ENCODE measurements at regions not wholly inside any gene's neighbourhood (a gene's known extent, or its start where the extent isn't known, plus 50 kb on each side); places are given as distances from the start of the nearest gene placed in this dataset.

GRCh38 chr17:15109608-15110007, 155.5 kb downstream of the PMP22 start:
- DNase-seq (ENCODE audit: low read depth, low spot score), result no peak

DNA sequence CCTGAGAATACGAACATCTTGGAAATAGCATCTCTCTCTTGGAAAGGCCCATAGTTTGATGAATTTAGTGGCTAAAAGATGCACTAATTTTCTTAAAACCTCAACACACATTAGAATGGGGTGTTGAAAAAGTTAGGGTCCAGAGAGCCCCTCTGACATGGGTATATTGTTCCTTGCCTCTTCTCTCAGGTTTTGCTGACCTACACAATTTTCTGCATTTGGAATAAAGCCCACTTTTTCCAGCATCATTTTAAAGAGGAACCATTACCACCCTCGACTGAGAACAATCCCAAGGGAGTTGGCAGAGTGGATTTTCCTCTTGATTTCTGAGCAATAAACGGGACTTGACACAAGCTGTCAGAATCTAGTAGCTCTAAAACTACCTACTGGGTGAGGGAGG, 156.1 kb downstream of the PMP22 start:
- no peak for DNase-seq (ENCODE audit: low read depth, low spot score)

DNA sequence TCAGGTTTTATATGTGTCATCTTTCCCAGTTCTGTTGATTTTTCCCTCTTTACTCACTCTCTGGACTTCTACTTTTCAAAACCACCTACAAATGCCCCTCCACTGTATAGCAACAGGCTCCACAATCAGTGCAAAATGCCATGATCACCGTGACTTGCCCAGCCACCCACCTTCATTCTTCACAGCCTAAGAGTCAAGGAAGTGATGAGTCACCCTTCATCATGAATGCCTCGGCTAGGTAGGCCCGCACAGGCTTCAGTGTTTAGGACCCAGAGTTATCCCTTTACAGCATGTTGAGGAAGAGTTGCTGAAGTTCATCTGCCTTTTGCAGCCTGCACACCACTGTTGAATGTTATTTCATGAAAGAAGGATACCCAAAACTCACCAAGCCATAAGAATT, 158.6 kb downstream of the PMP22 start:
- no peak for DNase-seq (ENCODE audit: low read depth, low spot score)

DNA sequence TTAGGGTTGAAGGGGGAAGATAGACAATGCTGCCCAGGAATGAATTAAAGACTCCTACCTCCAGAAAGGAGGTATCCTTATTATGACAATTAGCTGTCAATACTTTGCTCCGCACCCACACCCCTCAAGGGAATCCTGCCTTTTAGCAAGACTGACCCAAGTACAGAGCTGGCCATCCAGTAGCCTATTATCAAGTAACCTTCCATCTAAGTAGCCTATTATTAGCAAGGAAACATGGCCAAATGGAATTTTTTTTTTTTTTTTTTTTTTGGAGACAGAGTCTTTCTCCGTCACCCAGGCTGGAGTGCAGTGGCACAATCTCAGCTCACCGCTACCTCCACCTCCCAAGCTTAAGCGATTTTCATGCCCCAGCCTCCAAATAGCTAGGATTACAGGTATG, 161.3 kb downstream of the PMP22 start:
- DNase-seq (ENCODE audit: low read depth, low spot score), result no peak

- DNase-seq (ENCODE audit: low read depth, low spot score), result no peak
Measured at GRCh38 chr17:15101175-15101574, 164.0 kb downstream of the PMP22 start.

DNA sequence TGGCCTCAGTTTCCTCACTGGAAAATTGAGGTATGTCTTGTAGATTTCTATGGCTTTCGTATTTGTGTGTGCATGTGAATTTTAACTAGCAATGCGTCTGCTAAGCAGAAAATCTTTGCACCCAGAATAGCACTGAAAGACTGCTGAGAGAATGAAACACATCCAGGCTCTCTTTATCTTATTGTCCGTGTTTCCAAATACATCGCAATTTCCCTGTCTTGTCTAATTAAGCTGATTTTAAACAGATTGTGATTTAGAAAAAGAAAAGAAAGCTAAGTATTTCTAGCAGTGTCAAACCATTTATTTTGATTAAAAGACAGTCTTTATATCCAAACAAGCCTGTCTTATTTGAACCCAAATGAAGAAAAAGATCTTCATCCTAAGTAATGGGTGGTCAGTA, 168.6 kb downstream of the PMP22 start:
- DNase-seq (ENCODE audit: low read depth, low spot score), result no peak

GRCh38 chr17:15095935-15096334, 169.2 kb downstream of the PMP22 start:
- DNase-seq (ENCODE audit: low read depth, low spot score), result no peak

- no peak for DNase-seq (ENCODE audit: low read depth, low spot score)
Measured at GRCh38 chr17:15092762-15093161, 172.4 kb downstream of the PMP22 start.

DNA sequence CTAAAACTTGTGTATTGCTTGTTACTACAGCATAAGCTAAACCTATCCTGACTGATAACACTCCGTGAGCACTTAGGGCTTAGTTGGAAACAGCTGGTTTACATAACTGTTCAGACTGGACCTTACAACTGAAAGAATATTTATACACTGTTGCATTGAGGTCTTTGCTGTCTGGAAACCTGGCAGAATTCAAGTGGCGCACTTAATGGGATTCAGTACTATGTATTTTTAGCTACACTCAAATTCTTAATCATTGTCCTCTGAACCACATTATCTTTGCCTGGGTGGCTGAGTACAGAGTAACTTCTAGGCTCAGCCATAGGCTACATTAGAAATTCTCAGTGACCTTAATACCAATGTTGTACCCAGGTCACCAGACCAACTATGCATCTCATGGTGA, 172.9 kb downstream of the PMP22 start:
- DNase-seq (ENCODE audit: low read depth, low spot score), result no peak

DNA sequence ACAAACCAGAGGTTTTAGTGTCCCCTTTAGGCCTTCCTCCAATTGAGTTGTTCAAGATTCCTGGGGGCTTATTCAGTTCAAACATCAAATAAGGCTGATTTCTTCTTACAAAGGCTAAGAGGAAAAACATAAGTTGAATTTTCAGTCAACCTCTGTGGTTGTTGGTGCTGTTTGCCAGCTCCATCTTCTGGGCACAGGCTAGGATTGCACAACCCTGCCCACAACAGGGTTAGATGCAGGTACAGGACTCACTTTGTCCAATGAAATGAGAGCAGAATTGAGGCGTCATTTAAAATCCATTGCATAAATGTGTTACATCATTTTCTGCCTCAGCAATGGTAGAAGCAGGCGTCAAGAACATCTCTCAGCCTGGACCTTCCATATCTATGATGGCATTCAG, 173.3 kb downstream of the PMP22 start:
- no peak for DNase-seq (ENCODE audit: low read depth, low spot score)

DNA sequence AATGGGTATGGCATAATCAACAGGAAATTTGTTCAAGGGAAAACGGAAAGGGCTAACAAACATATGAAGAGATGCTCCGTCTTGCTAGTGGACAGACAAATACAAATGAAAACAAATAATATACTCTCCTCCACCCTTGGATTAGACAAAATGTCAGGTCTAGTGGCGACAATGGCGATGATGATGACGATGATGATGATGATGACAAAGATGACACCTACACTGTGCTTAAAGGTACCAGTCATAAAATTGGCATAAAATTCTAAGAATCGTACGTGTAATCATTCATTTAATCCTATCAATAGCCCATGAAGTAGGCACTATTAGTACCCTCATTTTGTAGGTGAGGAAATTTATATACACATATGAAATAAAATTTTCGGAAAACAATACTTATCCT, 174.6 kb downstream of the PMP22 start:
- no peak for DNase-seq (ENCODE audit: low read depth, low spot score)

DNA sequence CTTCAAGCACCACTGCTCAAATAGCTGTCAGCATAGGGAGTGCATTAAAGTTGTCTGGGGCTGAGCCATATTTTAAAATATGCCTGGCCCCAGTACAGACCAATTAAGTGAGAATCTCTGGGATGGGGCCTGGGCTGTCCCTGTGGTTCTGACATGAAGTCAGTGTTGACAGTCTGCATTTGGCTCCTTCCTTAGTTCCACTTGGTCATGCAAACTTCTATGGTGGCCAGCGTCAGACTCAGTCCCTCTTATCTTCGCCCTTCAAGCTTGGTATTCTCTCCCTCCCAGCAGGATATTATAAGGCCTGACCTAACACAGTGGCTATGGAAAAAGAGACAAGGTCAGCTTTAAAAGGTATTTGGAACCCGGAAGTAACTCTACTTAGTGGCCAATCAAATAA, 177.2 kb downstream of the PMP22 start:
- no peak for DNase-seq (ENCODE audit: low read depth, low spot score)

DNA sequence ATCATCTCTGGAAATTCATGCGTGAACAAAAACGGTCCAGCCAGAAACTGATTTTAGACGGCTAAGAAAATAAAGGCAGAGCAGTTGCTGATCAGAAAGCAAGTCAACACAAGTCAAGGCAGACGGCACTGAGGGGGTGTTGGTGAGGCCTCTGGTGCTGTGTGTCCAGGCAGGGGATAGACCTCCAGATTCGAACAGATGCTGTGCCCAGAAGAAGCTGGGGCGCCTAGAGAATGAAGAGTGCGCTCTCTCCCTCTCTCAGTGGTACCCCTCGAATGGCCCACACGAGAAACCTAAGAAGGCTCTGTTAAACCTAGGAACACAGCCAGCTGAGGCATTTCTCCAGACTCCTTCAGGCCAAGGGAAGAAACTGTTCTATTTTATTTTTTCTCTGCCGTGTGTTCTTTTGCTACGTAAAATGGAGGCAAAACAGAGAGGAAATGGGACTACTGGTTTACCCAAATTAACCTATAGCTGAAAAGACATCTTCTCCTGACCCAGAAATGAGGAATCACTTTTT, 178.3 kb downstream of the PMP22 start:
- DNase-seq (ENCODE audit: low read depth, low spot score), result no peak

- no peak for DNase-seq (ENCODE audit: low read depth, low spot score)
Measured at GRCh38 chr17:15085890-15086677, 179.0 kb downstream of the PMP22 start.

- no peak for DNase-seq (ENCODE audit: low read depth, low spot score)
Measured at GRCh38 chr17:15083225-15083624, 181.9 kb downstream of the PMP22 start.

DNA sequence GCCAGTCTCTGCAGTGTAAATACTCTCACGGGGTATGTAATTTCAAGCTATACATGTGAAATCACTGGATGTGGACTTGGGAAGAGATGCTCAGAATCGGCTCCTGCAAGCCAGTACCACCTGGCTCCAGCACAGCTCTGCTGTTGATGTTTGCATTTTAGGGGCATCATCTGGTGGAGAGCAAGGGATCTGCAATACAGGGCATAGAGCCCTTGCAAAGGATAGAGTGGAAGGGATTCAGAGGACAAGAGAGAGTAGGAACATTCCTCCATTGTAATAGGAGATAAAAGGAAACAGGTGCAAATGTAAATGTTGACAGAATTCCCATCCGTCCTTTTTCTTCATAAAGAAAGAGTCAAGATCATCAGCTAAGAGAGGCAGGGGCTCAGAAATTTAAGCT, 184.1 kb downstream of the PMP22 start:
- DNase-seq (ENCODE audit: low read depth, low spot score), result no peak

- DNase-seq (ENCODE audit: low read depth, low spot score), result no peak
Measured at GRCh38 chr17:15078570-15078969, 186.6 kb downstream of the PMP22 start.

GRCh38 chr17:15076991-15077663, 188.0 kb downstream of the PMP22 start:
- DNase-seq (ENCODE audit: low read depth, low spot score), result no peak

GRCh38 chr17:15051933-15052332, 213.2 kb downstream of the PMP22 start:
- DNase-seq (ENCODE audit: low read depth, low spot score), result no peak

- DNase-seq (ENCODE audit: low read depth, low spot score), result no peak
Measured at GRCh38 chr17:15049795-15050160, 215.3 kb downstream of the PMP22 start.

- no peak for DNase-seq (ENCODE audit: low read depth, low spot score)
Measured at GRCh38 chr17:15048933-15049794, 216.0 kb downstream of the PMP22 start.

- DNase-seq (ENCODE audit: low read depth, low spot score), result no peak
Measured at GRCh38 chr17:15048381-15048780, 216.7 kb downstream of the PMP22 start.

All from smooth muscle cell of the brain vasculature (primary cell).